DLD1 (cell line): ENCODE measurements at regions not wholly inside any gene's neighbourhood (a gene's known extent, or its start where the extent isn't known, plus 50 kb on each side); places are given as distances from the start of the nearest gene placed in this dataset.
"Not testable (repeated sequence)": the region's sequence is repeated elsewhere in the genome, so short reads cannot be mapped to it uniquely, and the experiment has no call there.

Experiments
- in situ Hi-C: cut with HindIII; loops from 2 replicates; pipeline ENCODE4 v1.10.0; 2017; ENCODE audit warnings: low sequenced_read_pairs

- in situ Hi-C loops = no loop called here
Observed at GRCh38 chr15:38726187-38726586, 161.6 kb upstream of the RASGRP1 start.

DNA sequence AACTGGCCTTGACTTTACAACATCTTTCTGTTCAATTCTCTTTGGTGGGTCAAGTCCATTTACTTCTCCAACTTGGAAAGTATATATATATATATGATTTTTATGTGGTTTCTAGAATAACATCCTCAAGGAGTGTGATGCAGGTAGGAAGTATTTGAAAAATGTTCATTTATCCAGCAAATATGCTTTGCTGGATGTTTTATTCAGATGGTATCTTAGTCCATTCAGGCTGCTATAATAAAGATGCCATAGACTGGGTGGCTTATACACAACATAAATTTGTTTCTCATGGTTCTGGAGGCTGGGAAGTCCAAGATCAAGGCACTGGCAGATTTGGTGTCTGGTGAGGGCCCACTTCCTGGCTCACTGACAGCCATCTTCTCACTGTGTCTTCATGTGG is 168.7 kb upstream of the RASGRP1 start:
- in situ Hi-C loops = no loop called here

DNA sequence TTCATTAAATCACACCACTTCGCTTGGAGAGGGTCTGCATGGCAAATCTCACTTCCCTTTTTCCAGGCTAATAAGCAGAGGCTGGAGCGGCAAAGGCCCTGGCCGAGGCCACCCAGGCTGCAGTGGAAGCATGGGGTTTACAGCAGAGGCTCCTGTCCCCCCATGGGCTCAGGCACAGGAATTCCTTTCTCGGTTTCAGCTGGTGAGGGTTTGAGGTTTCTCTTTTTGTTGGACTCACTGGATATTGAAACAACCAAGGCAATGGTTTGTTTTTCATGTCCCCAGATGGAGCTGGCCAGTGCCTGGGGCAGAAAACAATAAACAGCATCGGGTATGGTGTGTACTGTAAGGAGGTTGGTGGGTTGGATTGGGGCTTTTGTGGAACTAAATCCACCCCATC is 175.6 kb upstream of the RASGRP1 start:
- in situ Hi-C loops = no loop called here

DNA sequence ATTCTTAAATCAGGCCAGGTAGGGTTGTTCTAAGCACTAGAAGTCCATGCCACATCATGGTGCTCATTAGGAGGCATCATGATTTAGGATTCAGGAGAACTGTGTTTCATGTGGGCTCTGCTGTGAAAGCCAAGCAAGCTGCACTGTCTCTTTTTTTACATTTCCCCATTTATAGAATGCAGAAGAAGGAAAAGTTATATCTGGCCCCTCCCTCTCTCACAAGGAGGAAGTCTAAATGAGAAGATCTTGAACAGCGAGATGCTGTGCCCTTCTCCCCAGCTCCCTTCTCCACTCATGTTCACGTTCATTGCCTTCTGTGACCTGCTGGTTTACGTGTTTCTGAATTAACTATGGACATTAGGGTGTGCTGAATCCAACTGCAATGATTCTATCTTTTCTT is 178.5 kb upstream of the RASGRP1 start:
- in situ Hi-C loops = no loop called here

- in situ Hi-C loops = no loop called here
Observed at GRCh38 chr15:38745126-38745525, 180.5 kb upstream of the RASGRP1 start.

GRCh38 chr15:38745626-38746025 is 181.0 kb upstream of the RASGRP1 start:
- in situ Hi-C loops = no loop called here

DNA sequence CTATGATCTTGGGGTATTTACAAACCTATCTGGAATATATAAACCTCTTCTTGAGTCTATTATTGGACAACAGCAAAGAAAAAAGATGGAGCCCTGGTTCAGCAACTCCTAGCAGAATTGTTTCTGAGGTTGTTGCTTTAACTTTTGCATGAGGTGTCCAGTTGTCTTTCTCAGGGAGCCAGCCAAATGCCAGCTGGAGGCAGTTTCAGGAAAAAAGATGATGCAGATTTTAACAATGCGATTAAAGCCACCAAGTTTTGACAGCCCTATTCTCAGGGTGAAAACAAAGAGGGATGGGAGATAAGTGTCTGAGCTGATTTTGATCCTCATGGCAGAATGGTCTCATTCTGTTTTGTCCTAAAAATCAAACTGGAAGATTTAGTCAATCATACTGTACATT is 181.6 kb upstream of the RASGRP1 start:
- in situ Hi-C loops = no loop called here

DNA sequence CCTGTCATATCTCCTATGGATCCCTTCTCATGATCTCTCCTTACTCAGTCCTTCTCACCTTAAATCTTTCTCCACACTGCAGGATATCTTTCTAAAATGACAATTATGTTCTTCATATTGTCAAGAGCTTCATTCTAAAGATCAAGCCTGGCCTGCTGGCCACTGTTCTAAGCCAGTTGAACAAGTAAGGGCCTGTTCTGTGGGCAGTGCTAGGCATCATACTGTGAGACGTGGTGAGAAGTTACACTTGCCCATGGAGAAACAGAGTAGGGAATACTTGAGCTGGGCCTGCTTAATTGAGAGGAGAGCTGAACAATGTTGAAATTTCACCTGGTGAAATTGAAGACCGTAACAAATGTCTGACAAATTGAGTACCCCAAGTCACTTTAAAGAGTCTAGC is 184.1 kb upstream of the RASGRP1 start:
- in situ Hi-C loops = no loop called here

- in situ Hi-C loops = no loop called here
Observed at GRCh38 chr15:38750786-38751185, 186.2 kb upstream of the RASGRP1 start.

DNA sequence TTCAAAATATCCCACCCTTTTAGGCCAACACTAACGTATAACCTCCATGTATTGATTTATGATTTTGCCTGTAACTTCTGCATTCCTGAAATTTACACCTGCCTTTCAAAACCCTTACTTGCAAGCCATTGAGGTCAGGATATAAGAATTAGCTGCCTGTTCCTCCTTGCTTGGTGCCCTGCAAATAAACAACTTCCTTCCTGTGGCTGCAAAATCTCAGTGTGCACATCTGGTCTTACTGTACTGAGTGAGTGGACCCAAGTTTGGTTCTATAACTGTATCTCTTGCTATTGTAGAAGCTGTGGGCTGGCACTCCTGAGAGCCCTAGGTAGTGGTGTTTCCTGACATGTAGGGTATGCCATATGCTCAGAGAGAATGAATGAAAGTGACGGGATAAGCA is 191.1 kb upstream of the RASGRP1 start:
- in situ Hi-C loops = loop anchor here (5.0 kb wide), 1 partner anchor 43 kb away; no protein-coding TSS in a partner anchor

DNA sequence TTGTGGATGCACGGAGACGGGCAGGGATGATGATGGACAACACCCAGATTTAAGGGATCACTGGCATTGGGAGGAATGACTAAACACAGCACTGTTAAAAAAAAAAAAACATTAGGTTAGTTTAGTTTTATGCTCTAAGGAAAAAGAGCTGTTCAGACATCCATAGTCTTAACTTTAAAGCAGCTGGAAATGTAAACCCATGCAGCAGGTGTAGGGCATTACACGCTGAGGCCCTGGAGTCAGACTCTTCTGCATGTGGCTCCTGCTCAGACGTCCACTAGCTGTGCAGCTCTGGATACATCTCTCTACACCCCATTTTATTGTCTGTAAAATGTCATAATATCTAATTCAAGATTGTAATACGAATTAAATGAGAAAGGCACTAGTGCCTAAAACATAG is 191.8 kb upstream of the RASGRP1 start:
- in situ Hi-C loops = loop anchor here (5.0 kb wide), 1 partner anchor 44 kb away; no protein-coding TSS in a partner anchor

GRCh38 chr15:38758043-38758442 is 193.4 kb upstream of the RASGRP1 start:
- in situ Hi-C loops = loop anchor here (5.0 kb wide), 1 partner anchor 46 kb away; no protein-coding TSS in a partner anchor

DNA sequence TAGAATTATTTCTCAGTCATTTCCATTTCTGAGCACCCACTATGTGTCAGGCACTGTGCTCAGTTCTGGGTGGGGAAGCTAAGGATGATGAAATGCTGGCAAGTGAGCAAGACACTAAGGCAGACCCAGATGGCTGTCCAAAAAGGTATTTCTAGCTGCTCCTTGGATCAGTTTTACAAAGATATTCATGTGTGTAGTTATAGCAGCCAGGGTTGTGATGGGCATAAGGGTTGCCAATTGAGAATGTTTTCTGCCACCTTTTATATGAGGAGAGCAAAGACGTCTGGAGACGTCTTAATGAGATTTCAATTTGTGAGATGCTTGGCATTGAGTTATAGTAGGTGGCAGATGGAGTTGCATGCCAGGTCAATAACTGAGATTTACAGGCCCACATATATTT is 197.1 kb upstream of the RASGRP1 start:
- in situ Hi-C loops = no loop called here

GRCh38 chr15:38768970-38769369 is 204.4 kb upstream of the RASGRP1 start:
- in situ Hi-C loops = no loop called here

GRCh38 chr15:38769492-38769891 is 204.9 kb upstream of the RASGRP1 start:
- in situ Hi-C loops = no loop called here

- in situ Hi-C loops = not testable (repeated sequence)
Observed at GRCh38 chr15:38774076-38774475, 209.5 kb upstream of the RASGRP1 start.

GRCh38 chr15:38781196-38781595 is 216.6 kb upstream of the RASGRP1 start:
- in situ Hi-C loops = no loop called here

GRCh38 chr15:38782156-38782555 is 217.5 kb upstream of the RASGRP1 start:
- in situ Hi-C loops = no loop called here

DNA sequence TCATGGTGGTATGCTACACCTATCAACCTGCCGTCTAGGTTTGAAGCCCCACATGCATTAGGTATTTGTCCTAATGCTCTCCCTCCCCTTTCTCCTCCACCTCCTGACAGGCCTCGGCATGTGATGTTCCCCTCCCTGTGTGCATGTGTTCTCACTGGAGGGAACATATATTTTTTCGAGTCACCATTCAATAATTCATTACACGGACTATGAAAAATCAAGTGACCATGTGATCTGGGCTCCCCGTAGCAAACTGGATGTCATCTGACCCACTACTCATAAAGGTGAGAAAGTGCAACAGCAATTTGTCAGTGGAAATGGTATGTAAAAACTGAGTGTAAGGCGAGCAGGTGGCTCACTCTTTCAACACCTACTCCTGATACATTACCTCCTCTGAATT is 224.3 kb upstream of the RASGRP1 start:
- in situ Hi-C loops = no loop called here

DNA sequence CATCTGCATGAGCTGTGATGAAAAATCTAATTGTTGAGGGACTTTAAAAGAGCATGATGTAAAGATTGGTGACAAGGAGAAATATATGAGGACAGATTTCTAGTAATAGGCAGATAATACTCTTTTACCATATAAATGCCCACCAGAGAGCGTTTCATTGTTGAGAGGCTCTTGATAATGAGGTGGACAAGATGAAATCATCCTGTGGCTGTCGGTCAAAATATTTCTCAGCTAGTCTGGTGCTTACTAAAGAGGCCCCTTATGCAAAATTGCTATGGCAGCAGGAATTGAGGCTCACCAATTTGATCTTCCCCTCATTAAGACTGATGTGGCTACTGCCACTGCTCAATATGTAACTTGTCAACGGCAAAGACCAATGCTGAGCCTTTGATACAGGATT is 225.0 kb upstream of the RASGRP1 start:
- in situ Hi-C loops = no loop called here

- in situ Hi-C loops = no loop called here
Observed at GRCh38 chr15:38793206-38793810, 228.7 kb upstream of the RASGRP1 start.

- in situ Hi-C loops = no loop called here
Observed at GRCh38 chr15:38795471-38796245, 231.0 kb upstream of the RASGRP1 start.
